GM18867 (cell line): ENCODE measurements at regions not wholly inside any gene's neighbourhood (a gene's known extent, or its start where the extent isn't known, plus 50 kb on each side); places are given as distances from the start of the nearest gene placed in this dataset.
"Not testable (repeated sequence)": the region's sequence is repeated elsewhere in the genome, so short reads cannot be mapped to it uniquely, and the experiment has no call there.

Source experiments
- ATAC-seq: cut with Tn5 transposase; IDR thresholded peaks from one replicate; pipeline ENCODE4 v1.9.1; 2021; ENCODE audit warnings: mild to moderate bottlenecking, moderate library complexity; ENCODE audit not compliant: unreplicated experiment

DNA sequence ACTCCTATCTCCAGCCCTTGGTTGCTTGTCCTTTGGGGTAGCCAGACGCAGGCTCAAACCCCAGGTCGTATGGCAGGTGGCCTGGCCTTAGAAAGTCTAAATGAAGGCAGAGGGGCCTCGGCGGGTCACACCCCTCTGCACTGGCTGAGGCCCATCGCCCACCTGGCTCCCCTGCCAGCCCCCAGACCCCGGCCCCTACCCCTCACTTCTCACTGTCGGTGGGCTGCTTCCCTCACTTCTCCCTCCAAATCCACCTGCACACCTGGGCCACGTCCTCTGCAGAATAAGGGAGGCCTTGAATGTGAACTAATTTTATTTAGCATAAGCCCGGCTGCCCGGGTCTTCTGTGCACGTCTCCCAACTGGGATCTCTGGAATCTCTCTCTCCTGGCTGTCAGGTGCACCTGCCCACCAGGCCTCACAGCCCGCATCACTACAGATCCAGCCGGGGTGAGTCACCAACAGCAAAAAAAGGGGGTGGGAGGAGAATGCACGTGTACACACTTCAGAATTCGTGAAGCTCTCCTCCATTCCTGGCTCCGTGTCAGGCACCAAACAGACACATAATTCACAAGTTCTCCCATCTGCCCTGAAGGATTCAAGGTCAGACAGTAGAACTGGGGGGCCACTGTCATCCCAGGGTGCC, 107.5 kb upstream of the SIM2 start:
- ATAC-seq: no peak

DNA sequence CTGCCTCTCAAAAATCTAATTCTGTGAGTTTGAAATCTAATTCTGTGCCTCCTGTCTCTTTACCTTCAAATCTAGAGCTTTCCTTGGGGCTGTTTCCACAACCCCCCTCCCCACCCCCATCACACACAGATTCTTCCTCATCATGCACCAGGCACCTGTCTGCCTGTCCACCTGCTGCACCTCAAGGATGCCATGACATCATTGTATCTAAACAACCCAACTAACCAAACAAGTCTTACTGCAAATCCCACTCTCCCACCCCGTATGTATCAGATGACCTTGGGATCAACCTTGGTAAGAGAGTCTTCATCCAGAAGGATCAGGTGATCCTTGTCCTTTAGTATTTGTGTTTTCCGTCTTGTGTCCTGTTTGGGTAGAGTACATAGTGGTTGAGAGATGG, 102.7 kb upstream of the SIM2 start:
- no peak for ATAC-seq

DNA sequence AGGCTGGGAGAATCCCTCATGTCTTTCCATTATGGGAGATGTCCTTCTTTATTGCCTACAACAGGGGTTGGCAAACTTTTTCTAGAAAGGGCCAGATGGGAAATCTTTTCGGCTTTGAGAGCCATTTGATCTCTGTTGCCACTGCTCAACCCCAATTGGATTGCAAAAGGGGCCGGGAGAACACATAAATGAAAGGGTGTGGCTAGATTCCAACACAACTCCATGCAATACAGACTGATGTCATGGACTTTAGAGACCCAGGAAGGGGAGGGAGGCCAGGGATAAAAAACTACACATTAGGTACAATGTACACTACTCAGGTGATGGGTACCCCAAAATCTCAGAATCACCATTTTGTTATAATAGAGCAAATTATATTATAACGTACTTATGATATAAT, 97.6 kb upstream of the SIM2 start:
- no peak for ATAC-seq

DNA sequence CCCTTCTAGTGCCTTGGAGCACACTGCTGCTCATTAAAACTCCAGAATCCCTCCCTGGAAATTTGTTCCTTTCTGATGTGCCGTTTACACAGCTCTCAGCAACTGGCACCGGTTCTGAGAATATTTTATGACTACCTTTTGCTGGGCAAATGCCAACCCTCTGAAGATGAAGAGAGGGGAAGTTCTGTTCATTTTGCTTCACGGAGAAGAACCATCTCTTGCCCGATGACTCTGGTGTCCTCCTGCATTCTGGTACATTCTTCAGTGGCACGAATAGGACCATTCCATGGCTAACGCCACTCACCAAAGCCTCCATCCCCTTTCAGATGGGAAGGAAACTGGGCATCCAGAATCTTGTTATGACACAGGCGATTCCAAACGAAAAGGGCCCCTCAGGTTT, 96.2 kb upstream of the SIM2 start:
- no peak for ATAC-seq

DNA sequence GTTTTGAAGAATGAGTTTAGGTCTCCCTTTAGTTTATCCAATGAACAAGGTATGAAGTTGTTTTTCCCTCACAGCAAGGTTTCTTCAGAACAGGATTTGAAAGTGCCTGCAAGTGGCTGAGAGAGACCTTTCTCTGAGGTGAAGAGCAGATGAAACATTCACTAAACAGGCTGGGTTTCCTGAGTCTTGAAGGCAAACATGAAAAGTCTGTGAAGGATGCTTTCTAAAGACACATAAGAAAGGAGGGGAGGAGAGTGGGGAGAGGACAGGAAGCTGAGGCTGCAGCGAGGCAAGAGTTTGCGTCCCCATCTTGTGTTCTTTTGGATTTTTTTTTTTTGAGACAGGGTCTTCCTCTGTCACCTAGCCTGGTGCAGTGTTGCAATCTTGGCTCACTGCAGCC, 95.7 kb upstream of the SIM2 start:
- ATAC-seq: no peak

DNA sequence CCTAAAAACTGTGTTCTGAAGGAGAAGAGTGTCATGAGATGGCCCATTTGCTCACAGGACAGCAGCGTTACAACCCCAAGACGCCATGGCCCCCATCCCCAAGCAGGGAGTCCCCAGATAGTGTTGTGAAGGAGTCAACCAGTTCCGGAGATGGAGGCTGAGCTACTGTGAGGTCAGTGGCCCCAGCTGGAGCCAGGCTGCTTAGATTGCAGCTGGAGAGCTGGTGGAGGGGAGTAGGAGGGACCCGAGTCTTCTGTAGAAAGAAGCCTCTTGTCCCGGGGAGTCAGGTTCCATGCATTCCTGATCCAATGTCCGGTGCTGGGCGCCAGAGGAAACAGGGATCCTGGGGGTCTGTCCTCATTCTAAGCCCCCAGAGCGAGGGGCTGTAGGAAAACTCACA, 93.5 kb upstream of the SIM2 start:
- ATAC-seq: no peak

DNA sequence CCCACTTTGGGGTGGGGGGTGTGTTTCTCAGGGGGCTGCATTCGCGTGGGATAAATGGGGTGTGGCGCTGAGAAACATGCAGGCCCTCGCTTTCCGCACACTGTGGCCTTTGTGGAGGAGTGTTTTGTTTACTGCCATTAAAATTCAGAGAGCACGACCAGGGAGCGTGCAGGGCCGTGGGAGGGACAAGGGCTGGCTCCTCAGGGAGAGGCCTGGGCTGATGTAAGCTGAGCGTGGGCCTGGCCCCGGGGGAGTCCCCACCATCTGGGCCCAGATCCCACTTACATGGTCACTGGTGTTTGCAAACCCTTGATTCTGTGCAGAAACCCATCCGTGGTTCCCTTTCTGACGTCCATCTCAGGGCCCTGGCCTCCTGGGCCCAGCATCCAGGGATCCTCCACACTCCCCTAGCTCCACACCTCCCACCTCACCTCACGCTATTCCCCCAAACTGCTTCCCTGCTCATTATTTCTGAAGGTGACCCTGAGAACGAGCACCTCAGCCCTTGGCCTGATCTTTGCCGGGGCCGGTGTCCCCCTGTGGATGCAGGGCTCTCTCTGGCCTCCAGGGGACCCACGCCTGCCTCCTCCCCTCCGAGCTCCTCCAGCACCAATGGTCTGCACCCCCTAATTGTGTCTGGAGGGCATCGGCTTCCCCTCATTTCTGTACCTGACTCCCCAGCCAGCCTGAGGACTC, 92.5 kb upstream of the SIM2 start:
- no peak for ATAC-seq

DNA sequence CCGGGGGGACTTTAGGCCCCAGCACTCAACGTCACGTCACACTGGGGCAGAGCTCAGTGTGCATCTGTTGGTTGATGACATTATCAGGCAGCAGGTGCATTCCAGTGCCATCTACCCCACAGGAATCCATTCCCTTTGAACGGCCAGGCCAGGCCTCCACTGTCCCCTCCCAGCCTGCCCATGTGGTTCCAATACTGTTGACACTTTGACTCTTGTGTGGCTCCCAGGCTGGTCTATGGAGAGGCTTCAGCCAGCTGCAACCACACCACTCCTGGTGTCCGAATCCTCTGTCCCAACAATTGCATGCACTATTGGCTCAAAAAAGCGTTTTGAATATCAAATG, 92.0 kb upstream of the SIM2 start:
- no peak for ATAC-seq

DNA sequence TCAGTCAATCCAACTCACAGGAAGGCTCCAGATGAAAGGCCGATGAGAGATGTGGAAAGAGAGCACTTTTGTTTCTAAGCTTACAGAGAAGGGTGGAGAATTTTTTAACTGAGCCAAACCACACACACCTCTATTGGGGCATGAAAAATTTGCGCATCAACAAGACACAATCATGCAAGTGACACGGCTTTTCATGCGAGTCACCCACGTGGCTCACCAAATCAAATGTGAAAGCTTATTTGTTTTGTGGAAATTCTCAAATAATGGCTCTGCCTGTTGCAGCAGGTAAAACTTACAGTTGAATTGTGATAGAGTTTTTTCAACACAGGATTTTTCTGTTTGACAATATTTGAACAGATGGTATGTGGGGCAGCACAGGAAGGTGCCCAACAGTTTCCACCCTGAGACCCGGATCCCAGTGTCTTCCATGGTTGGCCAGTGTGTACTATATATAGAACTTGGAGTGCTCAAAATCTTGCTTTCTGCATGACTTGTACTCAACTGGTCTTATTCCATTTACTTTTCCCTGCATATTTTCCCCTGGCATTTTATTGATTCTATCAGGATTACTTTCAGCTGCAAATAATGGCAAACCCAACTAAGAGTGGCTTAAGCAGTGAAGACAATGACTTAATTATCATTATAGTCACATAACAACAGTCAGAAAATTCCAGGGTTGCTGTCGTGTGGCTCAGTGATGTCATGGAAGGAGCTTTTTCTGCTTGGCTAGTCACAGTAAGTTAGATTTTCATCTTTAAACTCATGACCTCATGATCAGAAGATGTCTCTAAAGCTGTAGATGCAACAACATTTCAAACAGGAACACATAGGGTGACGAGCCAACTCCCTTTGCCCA, 90.6 kb upstream of the SIM2 start:
- ATAC-seq: no peak

DNA sequence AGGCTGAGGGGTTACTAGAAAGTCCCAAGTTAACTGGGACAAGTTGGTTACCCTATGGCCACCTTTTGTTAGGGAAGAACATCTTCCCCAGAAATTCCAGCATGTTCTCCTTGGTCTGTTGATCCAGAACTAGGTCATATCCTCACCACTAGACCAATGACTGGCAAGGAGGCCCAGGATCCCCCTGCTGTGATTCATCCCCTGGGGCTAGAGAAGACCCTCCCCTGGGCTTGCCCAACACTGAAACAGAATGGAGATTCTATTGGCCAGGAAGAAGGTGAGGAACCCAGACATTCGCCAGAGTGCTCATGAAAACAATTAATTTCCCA, 90.1 kb upstream of the SIM2 start:
- no peak for ATAC-seq

DNA sequence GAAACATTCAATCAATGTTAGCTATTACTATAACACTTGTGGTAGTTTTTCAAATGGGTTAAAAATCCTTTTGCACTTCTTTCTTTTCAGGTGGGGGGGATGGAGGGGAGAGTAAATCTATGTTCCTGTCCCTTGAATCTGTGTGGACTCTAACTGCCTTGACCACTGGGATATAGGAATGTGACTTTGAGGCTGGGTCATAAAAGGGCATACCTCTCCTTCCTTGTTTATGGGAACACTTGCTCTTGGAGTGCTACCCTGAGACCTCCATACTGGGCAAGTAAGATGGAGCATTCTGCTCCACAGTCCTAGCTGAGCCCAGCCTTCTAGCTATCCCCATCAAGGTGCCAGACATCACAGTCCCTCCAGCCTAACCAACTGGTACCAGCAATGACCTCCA, 89.3 kb upstream of the SIM2 start:
- ATAC-seq: no peak

DNA sequence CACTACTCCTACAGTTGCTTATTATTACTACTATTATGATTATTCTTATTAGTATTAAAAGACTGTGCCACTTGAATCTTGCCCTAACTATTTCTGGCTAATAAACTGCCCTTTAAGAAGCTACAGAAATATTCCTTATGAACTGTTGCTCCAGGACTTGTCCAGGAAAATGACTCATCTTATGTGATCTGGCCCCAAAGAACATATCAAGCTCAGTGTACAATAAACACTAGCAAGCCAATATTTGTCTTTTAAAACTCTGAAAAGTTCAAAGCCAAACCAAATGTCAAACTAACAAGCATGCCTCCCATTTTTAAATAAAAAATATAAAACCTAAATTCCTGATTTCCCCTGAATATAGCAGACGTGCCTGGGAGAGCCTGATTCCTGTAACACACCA, 88.7 kb upstream of the SIM2 start:
- no peak for ATAC-seq

DNA sequence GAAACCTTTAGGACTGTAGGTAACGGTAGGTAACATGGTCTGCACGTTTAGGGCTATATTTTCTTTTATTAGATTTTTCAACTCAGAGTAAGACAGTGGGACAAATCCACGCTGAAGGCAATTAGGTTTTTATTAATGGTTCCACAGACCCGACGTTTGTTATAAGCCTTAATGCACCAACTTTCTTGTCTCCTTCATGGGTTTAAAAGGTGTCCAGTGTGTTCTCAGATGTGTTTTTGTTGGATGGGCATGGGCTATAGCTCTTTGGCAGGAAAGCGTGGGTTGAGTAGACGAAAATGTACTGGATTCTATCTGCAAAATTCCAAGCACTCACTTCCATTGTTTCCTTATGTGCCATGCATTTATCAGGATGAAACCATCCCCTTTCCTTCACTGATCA, 88.0 kb upstream of the SIM2 start:
- no peak for ATAC-seq

DNA sequence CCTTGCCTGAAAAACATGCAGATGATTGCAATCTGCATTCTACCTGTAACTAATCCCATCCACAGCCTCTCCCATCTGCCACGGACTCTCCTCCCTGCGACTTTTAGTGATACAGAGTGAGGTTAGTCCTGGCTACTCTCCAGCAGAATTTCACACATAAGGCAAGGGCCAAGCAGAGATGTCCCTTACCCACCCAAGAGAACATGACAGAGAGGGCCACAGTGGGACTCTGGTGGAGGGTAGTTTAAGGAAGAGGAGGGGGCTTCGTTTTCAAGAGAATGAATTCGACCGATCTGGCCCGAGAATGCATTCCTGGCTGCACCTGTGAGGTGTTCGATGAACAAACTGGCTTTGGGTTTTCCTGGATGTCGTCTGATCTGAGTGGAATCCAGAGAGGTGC, 87.5 kb upstream of the SIM2 start:
- no peak for ATAC-seq

DNA sequence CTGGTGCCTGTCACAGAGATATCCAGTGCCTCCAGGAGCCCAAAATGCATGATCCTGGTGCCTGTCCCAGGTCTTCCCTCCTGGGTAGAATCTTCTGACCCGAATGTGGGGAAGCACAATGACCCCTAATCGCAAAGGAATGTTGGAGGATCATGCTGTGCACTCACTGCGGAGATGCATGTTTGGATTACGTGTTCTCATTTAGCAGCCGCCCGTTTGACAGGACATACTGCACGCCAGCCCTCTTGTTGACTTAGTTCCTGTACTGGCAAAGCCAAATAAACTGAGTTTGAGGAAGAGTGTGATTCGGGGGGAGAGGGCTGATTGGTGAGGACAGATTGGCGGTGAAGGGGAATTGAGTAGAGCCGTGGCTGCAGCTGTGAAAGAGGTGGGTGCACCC, 85.9 kb upstream of the SIM2 start:
- ATAC-seq: no peak

DNA sequence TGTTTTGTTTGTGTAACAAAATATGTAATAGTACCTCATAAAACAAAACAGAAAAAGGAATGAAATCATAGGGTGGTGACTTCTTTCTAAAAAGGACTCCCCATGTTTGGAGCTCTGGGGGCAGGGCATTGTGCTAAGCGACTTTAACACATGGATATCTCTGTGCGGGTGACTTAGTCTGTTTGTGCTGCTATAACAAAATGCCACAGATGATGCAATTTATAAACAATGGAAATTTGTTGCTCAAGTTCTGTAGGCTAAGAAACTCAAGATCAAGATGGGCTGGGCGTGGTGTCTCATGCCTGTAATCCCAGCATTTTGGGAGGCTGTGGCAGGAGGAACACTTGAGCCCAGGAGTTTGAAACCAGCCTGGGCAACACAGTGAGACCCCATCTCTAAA, 85.4 kb upstream of the SIM2 start:
- no peak for ATAC-seq

DNA sequence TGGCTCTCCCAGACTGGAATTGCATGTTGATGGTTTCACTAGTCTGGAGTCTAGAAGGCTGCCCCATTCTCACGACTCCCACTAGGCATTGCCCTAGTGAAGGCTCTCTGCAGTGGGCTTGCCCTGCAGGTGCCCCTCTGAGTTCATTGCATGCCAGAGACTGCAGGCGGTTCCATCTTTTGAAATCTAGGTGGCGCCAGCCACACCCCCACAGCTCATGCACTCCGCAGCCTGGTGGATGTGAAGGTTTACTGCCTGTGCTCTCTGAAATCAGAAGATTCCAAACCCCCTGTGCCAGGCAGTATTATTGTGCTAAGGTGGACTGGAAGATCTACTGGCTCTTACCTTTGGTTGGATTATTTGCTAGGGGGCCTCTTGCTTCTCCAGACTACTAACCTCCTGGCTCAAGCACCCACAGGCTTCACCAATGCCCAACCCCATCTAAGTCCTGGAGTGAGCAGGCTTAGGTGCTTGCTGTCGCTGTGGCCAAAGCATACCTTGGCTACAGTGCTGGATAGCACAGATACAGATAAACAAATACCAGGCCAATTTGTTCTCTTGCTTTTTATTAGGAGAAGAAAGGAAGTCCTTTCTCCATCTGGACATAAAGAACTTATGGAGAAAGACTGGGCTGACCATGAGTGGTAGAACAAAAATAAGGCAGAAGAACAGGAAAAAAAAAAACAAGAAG, 83.5 kb upstream of the SIM2 start:
- no peak for ATAC-seq

DNA sequence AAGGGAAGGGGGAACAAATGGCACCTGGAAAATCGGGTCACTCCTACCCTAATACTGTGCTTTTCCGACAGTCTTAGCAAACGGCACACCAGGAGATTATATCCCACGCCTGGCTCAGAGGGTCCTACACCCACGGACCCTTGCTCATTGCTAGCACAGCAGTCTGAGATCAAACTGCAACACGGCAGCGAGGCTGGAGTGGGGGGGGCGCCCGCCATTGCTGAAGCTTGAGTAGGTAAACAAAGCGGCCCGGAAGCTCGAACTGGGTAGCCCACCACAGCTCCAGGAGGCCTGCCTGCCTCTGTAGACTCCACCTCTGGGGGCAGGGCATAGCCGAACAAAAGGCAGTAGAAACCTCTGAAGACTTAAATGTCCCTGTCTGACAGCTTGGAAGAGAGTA, 82.1 kb upstream of the SIM2 start:
- not testable (repeated sequence) for ATAC-seq

DNA sequence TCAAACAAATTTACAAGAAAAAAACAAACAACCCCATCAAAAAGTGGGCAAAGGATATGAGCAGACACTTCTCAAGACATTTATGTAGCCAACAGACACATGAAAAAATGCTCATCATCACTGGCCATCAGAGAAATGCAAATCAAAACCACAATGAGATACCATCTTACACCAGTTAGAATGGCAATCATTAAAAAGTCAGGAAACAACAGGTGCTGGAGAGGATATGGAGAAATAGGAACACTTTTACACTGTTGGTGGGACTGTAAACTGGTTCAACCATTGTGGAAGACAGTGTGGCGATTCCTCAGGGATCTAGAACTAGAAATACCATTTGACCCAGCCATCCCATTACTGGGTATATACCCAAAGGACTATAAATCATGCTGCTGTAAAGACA, 77.1 kb upstream of the SIM2 start:
- not testable (repeated sequence) for ATAC-seq

DNA sequence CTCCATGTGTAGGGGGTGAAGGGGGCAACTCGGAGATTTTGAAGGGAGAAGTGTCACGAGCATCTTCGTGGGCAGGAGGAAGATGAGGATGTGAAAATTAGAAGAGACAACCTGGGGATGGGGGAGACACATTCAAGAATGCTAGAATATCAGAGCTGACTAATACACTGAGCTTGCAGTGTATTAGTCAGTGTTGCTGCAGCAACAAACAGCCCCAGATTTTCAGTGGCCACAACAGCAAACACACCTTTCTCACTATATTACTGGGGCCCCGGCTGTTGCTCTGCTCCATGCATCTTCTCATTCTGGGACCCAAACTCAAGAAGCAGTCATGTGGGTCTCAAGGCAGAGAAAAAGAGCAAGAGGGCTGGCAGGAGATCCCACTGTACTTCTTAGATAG, 74.8 kb upstream of the SIM2 start:
- no peak for ATAC-seq

DNA sequence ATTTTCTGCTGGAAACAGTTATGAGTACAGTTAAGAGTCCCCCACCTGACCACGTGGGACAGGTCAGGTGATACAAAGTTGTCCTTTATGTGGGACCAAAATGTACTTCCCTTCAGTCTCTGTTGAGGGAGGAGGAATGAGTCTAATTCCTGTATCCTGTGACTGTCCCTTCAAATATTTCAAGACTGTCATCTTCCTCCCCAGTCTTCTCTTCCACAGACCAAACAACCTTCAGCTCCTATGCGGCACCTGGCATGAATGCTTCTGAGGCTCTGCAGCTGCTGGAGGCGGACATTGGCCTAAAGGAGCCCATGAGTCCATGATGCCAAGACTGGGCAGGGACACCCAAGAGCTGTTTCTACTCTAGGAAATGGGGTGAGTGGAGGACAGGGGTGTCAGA, 72.1 kb upstream of the SIM2 start:
- ATAC-seq: no peak

DNA sequence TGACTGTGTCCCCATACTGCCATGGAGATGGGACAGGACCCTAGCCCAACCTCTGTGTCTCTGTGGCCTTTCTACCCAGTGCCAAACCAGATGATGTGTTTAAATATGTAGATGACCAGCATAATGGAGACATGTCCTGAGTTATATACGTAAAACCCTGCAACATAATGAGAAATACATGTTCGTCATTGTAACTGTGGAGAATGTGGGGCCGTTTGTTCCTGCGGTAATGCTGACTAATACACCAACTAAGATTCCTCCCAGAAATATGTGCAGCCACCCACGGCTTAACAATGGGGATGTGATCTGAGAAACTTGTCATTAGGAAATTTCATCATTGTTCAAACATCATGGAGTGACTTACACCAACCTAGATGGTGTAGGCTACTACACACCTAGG, 71.7 kb upstream of the SIM2 start:
- ATAC-seq: no peak
